ENCODE measurements at regions not wholly inside any gene's neighbourhood (a gene's known extent, or its start where the extent isn't known, plus 50 kb on each side); places are given as distances from the start of the nearest gene placed in this dataset.

DNA sequence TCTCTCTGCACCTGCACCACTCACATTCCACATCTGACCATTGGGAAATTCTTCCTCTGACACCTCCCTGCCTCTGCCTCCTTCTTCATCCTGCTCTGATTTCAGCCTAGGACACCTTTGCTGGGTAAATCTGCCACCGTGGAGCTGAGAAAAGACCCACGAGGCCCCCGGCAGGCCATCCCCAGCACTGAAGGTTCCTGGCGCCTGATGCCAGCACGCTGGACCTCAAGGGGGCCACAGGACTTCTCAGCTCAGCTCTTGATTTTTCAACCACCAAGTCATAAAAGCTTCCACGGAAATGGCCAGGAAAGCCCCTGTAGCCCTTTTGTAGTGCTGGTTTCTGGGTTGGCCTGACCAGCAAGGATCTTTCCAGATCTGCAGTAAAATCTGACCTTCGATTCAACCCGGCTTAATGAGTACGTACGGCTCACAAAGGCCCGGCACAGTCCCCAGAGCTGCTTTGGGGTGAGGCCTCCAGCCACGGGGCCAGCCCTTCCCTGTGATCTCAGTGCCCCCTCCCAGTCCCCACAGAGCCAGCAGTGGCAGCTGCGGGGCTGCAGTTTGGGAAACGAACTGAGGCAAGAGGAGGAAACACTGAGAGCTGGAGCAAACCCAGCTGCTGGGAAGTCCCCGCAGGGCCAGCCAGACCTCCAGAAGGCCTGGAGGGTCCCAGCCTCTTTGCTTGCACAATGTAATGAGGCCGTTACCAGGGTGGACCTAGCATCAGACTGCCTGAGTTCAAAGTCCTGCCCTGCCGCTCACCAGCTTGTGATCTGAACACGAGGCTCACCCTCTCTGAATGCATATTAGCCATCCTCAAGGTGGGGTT, 157.5 kb downstream of the BMP7 start:
- TF ChIP-seq CBFB (IDR thresholded peaks at IDR 0.05; ENCODE audit: low read depth), result no peak
- no peak for TF ChIP-seq SIN3A (IDR thresholded peaks at IDR 0.05; ENCODE audit: low read depth, low read length)
- TF ChIP-seq ESRRA (IDR thresholded peaks at IDR 0.05; ENCODE audit: low read length), result no peak
- TF ChIP-seq, protein P1, sequence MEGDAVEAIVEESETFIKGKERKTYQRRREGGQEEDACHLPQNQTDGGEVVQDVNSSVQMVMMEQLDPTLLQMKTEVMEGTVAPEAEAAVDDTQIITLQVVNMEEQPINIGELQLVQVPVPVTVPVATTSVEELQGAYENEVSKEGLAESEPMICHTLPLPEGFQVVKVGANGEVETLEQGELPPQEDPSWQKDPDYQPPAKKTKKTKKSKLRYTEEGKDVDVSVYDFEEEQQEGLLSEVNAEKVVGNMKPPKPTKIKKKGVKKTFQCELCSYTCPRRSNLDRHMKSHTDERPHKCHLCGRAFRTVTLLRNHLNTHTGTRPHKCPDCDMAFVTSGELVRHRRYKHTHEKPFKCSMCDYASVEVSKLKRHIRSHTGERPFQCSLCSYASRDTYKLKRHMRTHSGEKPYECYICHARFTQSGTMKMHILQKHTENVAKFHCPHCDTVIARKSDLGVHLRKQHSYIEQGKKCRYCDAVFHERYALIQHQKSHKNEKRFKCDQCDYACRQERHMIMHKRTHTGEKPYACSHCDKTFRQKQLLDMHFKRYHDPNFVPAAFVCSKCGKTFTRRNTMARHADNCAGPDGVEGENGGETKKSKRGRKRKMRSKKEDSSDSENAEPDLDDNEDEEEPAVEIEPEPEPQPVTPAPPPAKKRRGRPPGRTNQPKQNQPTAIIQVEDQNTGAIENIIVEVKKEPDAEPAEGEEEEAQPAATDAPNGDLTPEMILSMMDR (IDR thresholded peaks at IDR 0.05 in 2 of 3, conservative IDR thresholded peaks at IDR 0.05 in 1 of 3; ENCODE audit: control insufficient read depth in 2 of 3, extremely low read depth in 1 of 3, insufficient read depth in 1 of 3, low read depth in 3 of 3, low read length in 3 of 3), result no peak
- no peak for TF ChIP-seq SREBF2 (IDR thresholded peaks at IDR 0.05; ENCODE audit: low read length)
- no peak for TF ChIP-seq JUNB (IDR thresholded peaks at IDR 0.05)
- TF ChIP-seq ZZZ3 (IDR thresholded peaks at IDR 0.05; ENCODE audit: control insufficient read depth, insufficient read length, low read depth), result no peak
- TF ChIP-seq SMARCA5 (IDR thresholded peaks at IDR 0.05), result no peak
